NCI-H1930 (cell line): ENCODE measurements at regions not wholly inside any gene's neighbourhood (a gene's known extent, or its start where the extent isn't known, plus 50 kb on each side); places are given as distances from the start of the nearest gene placed in this dataset.

Source experiments
- DNase-seq, 2 experiments: peaks; one replicate each; lab custom pipeline; 2025; lab: John Stamatoyannopoulos, UW

DNA sequence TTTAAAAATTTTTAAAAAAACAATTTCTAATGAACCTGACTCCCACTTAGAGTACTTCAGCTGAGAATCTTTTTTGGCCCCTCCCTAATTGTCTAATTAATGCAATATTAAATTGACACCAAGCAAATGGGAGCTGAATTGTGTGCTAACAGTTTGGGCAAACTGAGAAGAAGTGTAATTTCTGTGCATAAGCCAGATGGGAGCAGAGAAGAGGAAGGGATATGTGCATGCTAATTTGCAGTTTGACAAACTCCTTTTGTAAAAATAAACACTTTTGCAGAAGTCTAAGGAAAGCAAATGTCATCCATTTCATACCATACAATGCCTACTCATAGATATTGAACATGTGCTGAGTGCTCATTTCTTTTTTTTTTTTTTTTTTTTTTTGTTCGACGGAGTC, 332.0 kb downstream of the CYRIA start:
- no peak for DNase-seq

- no peak for DNase-seq
These were observed 332.7 kb downstream of the CYRIA start for GRCh38 chr2:16332681-16333557.

- no peak for DNase-seq
These were observed 333.9 kb downstream of the CYRIA start for GRCh38 chr2:16331772-16332171.

DNA sequence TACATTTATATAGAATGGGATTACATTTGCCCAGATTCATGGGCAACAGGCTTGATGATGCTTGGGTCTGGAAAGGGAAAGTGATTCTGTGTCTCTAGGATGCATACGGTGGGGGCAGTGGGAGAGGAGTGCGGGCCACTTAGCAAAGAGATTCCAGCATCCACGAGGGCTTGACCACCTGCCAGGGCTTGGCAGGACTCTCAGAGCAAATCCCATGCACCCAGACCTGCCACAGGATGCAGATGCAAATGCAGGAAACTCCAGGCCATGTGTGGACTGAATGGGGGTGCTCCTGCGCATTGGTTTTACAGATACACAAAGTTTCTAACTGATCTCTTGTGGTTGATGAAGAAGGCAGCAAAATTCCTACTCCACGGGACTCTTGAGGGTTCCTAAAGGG, 334.7 kb downstream of the CYRIA start:
- no peak for DNase-seq

DNA sequence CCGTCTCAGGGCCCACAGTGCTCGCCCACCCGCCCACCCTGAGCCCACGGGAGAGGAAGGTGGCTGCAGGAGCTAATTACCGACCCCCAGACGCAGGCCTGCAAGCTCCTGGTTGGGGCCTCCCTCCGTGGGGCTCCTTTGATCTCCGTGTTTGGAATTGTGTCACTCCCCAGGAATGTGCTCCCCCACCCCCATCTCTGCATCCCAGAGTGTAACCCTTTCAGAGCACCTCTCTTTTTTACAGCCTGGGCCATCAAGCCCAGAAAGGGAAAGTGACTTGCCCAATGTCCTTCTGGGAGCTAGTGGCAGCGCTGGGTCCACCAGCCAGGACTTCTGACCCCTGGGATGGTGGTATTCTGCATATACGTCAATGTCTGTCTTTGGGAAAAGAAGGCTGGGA, 335.1 kb downstream of the CYRIA start:
- DNase-seq: no peak

- no peak for DNase-seq
These were observed 335.6 kb downstream of the CYRIA start for GRCh38 chr2:16330012-16330411.

GRCh38 chr2:16329421-16329820, 336.2 kb downstream of the CYRIA start:
- no peak for DNase-seq

DNA sequence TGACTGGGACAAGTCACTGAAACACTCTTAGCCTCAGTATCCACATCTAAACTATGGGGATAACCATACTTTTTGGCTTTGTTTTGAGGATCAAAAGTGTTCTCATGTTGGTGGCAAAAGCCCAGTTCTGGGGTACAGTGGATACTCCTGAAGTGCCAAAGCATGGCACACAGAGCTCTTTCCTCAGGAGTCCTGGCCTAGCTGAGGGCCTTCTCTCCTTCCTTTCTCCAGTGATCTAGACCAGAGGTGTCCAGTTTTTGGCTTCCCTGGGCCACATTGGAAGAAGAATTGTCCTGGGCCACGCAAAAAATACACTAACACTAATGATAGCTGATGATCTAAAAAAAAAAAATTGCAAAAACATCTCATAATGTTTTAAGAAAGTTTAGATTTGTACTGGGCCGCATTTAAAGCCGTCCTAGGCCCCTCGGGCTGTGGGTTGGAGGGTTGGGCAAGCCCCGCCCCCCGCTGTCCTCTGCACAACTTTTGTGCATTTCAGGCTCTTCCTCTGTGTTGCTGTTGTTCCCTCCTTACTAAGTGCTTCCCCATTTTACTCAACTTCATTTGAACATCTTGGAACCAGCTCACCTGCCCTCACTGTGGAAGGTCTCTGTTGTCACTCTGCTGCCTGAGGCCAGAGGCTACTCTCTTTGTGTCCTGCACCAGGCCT, 337.0 kb downstream of the CYRIA start:
- DNase-seq: no peak

- no peak for DNase-seq
These were observed 338.3 kb downstream of the CYRIA start for GRCh38 chr2:16327326-16327725.

DNA sequence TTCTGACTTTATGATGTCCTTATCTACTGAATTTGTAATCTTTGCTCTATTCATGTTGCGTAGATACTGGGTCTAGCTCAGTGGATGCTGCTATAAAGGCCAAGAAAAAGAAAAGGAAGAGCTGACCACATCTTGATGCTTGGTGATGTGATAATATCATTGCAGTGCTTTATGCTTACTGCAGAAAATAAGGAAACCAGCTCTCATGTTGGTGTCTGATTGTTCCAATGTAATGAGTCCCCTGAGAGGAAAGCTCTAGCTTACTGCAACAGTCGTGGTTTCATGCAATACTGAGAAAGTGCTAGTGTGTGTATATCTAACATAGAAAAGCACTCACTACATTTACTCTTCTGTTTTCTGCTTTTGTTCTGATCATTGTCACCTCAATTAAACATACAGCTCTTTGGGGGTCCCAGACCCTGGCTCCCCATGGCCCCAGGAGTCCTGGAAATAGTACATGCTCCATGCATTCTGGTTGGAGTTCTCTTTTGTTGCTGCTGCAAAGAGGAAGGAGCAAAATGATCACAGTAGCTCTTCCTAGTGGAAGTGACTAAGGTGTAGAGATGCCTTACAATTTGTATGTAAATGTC, 338.8 kb downstream of the CYRIA start:
- DNase-seq: no peak

- DNase-seq: no peak
These were observed 339.6 kb downstream of the CYRIA start for GRCh38 chr2:16325976-16326510.

- no peak for DNase-seq
These were observed 340.3 kb downstream of the CYRIA start for GRCh38 chr2:16325016-16325975.

GRCh38 chr2:16324544-16324937, 341.1 kb downstream of the CYRIA start:
- DNase-seq: no peak

DNA sequence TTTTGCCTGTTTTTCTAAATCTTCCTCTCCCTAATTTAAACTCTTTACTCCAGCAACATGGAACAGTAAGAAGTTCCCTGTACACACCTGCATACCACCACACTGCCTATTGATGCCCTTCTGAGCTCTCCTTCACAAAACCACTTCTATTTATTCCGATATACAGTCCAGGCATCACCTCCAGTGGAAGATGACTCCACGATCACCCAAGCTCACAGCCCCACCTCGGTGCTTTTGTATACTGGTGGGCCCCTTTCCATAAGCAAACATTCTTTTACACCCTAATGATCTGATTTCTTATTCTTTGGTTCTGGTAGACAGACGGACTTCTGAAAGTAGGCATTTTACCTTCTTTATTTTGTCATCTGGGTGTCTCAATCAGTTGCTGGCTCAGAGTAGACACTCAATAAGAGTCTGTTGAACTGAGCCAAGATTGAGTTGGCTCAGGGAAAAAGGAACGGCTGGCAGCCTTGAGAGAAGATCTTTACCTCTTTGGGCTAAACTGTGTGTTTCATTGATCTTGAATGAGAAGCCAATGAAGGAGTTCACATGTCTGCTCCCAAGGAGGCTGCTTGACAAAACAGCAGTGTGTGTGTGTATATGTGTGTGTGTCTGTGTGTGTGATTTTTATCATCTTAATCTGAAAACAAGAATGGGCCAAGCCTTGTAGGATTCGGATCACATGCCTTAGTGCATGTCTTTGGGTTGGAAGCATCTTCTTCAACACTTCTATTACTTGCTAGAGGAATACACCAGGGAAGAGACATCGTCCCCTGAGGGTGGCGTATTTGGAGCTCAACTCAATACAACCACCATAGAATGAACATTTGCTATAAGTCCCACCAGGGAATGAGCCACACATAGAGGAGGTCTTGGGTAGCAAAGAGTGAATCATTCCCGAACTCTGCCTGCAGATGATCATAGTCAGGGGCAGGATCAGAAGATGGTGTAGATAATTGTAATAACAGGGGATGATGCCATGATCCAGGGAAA, 341.8 kb downstream of the CYRIA start:
- no peak for DNase-seq

DNA sequence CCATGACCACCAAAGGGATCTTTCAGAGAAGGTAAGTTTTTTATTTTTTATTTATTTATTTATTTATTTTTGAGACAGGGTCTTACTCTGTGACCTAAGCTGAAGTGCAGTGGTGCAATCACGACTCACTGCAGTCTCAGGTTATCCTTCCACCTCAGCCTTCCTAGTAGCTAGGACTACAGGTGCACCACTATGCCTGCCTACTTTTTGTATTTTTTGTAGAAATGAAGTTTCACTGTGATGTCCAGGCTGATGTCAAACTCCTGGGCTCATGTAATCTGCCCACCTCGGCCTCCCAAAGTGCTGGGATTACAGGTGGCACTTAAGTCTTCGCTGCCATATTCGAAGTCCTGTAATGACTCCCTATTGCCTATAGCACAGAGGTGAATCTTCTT, 342.5 kb downstream of the CYRIA start:
- DNase-seq: no peak

DNA sequence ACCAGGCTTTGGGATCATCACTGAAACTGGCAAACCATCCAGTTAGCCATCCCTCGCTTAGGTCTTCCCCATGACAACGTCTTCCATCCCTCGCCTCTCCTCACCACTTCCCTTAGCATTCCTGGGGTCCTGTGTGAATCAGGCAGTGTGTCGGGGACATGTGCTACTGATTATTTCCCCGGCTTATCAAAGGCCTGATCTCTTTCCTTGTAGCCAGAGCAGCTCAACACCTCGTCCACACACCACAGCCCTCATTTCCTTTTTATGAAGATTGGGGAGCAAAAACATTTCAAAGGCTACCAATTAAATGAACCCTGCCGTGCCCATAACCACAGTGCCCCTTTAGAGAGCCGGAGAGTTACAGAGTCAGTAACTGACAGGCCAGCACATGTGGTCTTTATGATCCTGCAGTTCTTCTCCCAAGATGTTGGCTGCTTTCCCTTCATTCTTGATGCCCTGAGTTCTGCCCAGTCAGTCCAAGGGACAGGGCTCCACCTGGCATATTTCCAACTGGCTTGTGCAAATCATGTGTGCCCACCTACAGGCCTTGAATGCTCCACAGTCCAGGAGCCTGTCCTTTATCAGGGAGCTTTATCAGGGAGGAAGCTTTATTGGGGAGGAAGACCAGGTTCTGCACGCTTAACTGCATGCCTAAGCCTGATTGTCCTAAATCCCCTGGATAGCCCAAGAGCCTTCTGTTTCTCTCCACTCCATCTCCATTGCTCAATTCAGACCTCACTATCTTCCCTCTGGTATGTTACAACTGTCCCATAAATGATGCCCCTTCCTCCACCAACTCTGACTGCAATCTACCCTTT, 343.1 kb downstream of the CYRIA start:
- DNase-seq: no peak

DNA sequence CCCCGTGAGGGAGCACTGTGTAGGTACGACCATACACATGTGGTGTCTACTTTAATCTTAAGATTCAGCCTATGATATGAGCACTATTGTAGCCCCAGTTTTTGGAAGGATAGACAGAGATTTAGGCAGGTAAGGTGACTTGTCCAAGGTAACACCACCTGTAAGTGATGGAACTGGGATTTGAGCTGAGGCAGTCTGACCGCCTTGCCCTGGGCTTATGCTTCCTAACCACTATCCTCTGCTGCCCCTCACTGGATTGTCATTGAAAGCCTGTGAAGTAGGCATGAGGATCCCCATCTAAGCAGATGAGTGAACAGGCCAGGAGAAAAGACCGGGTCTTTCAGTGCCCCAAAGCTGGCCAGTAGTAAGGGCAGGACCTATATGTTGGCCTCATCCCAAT, 343.8 kb downstream of the CYRIA start:
- no peak for DNase-seq

DNA sequence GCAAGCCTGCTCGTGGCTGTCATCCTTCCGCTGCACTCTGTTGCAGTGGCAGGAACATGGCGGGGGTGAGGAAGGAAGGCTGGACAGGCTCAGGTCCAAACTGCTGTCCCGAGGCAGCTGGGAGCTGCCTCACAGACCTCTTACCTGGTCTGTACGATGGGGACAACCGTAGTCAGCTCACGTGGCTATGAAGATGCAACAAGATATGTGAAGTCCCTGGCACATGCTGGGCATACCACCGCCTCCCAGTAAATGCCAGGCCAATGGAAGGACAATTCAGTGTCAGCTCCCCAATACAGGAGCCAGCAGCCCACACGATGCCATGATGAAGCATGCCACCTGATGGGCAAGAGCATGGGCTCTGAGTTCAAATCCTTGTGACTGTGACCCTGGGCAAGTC, 344.4 kb downstream of the CYRIA start:
- no peak for DNase-seq

- DNase-seq: no peak
These were observed 344.9 kb downstream of the CYRIA start for GRCh38 chr2:16320716-16321115.
